ENCODE measurements at regions not wholly inside any gene's neighbourhood (a gene's known extent, or its start where the extent isn't known, plus 50 kb on each side); places are given as distances from the start of the nearest gene placed in this dataset.

DNA sequence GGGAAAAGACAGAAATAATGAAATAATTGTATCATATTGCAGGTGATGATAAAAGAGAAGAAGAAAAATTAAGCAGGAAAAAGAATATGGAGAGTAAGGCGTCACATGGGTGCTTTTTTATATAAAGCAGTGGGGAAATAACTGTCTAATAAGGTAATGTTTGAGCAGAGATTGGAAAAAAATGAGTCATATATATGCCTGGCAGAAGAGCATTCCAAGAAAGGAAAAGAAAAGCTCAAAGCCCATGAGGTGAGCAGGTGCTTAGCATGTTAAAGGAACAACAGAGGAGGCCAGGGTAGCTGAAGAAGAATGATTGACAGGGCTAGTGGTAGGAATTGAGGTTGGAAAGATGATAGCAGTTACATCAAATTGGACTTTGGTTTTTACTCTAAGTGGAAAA, 739.5 kb downstream of the SORCS1 start:
- DNase-seq (ENCODE audit: low spot score) (no peak), ATAC-seq (no peak)
- ChIA-PET CTCF (interaction anchor here (0.6 kb wide), 1 partner anchor 257 kb away, joined by 3 read pairs; no protein-coding TSS in a partner anchor), POLR2A (no interaction called here)
- Mint-ChIP-seq H3K36me3 (no peaks in the 10 kb centered on the region), H3K4me3 (no peak overlapping the region), H3K27me3 (ENCODE audit: low read depth) (no peaks in the 10 kb centered on the region), H3K9me3 (no peaks in the 10 kb centered on the region), H3K27ac (no peak overlapping the region), H3K4me1 (peaks cover 8% of the 10 kb centered on the region)
- no peak for TF ChIP-seq CREB1 (CRISPR knock-in tag; IDR thresholded peaks at IDR 0.05)
- TF ChIP-seq, protein P1, sequence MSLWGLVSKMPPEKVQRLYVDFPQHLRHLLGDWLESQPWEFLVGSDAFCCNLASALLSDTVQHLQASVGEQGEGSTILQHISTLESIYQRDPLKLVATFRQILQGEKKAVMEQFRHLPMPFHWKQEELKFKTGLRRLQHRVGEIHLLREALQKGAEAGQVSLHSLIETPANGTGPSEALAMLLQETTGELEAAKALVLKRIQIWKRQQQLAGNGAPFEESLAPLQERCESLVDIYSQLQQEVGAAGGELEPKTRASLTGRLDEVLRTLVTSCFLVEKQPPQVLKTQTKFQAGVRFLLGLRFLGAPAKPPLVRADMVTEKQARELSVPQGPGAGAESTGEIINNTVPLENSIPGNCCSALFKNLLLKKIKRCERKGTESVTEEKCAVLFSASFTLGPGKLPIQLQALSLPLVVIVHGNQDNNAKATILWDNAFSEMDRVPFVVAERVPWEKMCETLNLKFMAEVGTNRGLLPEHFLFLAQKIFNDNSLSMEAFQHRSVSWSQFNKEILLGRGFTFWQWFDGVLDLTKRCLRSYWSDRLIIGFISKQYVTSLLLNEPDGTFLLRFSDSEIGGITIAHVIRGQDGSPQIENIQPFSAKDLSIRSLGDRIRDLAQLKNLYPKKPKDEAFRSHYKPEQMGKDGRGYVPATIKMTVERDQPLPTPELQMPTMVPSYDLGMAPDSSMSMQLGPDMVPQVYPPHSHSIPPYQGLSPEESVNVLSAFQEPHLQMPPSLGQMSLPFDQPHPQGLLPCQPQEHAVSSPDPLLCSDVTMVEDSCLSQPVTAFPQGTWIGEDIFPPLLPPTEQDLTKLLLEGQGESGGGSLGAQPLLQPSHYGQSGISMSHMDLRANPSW (CRISPR knock-in tag; conservative IDR thresholded peaks at IDR 0.05; ENCODE audit: low read depth), result no peak
- TF ChIP-seq NR2C2 (CRISPR knock-in tag; IDR thresholded peaks at IDR 0.05), result no peak

DNA sequence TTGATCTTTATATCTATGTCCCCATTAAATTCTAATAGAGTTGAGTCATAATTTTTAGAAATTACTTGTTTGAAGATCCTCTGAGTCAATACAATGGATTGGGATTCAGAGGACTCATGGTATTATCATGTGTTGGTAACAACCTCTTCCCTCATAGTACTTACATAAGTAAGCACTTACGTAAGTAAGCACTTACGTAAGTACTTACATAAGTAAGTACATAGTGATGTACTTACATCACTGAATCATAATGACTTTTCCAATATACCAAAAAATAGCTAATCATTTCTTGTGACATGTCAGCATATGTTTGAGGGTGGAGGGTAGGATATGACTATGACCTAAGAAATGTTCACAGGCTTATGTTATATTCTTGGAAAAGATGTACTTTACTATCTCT, 740.5 kb downstream of the SORCS1 start:
- H3K27ac Mint-ChIP-seq, result no peak overlapping the region
- no peak overlapping the region for H3K4me3 Mint-ChIP-seq
- ChIA-PET POLR2A (no interaction called here), CTCF (no interaction called here)
- no peaks in the 10 kb centered on the region for H3K36me3 Mint-ChIP-seq
- peaks cover 8% of the 10 kb centered on the region for H3K4me1 Mint-ChIP-seq
- no peaks in the 10 kb centered on the region for H3K27me3 Mint-ChIP-seq (ENCODE audit: low read depth)
- ATAC-seq (no peak), DNase-seq (ENCODE audit: low spot score) (no peak)
- TF ChIP-seq NR3C1 (CRISPR knock-in tag; conservative IDR thresholded peaks at IDR 0.05; ENCODE audit: low read depth), result no peak
- TF ChIP-seq, protein P2, sequence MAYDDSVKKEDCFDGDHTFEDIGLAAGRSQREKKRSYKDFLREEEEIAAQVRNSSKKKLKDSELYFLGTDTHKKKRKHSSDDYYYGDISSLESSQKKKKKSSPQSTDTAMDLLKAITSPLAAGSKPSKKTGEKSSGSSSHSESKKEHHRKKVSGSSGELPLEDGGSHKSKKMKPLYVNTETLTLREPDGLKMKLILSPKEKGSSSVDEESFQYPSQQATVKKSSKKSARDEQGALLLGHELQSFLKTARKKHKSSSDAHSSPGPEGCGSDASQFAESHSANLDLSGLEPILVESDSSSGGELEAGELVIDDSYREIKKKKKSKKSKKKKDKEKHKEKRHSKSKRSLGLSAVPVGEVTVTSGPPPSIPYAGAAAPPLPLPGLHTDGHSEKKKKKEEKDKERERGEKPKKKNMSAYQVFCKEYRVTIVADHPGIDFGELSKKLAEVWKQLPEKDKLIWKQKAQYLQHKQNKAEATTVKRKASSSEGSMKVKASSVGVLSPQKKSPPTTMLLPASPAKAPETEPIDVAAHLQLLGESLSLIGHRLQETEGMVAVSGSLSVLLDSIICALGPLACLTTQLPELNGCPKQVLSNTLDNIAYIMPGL (CRISPR knock-in tag; IDR thresholded peaks at IDR 0.05), result no peak
- no peak for TF ChIP-seq ATF1 (CRISPR knock-in tag; IDR thresholded peaks at IDR 0.05)
- no peak for TF ChIP-seq OVOL2 (CRISPR knock-in tag; IDR thresholded peaks at IDR 0.05; ENCODE audit: borderline replicate concordance)
- TF ChIP-seq, protein P3, sequence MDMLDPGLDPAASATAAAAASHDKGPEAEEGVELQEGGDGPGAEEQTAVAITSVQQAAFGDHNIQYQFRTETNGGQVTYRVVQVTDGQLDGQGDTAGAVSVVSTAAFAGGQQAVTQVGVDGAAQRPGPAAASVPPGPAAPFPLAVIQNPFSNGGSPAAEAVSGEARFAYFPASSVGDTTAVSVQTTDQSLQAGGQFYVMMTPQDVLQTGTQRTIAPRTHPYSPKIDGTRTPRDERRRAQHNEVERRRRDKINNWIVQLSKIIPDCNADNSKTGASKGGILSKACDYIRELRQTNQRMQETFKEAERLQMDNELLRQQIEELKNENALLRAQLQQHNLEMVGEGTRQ (CRISPR knock-in tag; IDR thresholded peaks at IDR 0.05), result no peak
- no peak for TF ChIP-seq PRRX2 (CRISPR knock-in tag; IDR thresholded peaks at IDR 0.05)
- TF ChIP-seq, protein P4, sequence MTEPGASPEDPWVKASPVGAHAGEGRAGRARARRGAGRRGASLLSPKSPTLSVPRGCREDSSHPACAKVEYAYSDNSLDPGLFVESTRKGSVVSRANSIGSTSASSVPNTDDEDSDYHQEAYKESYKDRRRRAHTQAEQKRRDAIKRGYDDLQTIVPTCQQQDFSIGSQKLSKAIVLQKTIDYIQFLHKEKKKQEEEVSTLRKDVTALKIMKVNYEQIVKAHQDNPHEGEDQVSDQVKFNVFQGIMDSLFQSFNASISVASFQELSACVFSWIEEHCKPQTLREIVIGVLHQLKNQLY (CRISPR knock-in tag; IDR thresholded peaks at IDR 0.05), result no peak
- TF ChIP-seq, protein P5, sequence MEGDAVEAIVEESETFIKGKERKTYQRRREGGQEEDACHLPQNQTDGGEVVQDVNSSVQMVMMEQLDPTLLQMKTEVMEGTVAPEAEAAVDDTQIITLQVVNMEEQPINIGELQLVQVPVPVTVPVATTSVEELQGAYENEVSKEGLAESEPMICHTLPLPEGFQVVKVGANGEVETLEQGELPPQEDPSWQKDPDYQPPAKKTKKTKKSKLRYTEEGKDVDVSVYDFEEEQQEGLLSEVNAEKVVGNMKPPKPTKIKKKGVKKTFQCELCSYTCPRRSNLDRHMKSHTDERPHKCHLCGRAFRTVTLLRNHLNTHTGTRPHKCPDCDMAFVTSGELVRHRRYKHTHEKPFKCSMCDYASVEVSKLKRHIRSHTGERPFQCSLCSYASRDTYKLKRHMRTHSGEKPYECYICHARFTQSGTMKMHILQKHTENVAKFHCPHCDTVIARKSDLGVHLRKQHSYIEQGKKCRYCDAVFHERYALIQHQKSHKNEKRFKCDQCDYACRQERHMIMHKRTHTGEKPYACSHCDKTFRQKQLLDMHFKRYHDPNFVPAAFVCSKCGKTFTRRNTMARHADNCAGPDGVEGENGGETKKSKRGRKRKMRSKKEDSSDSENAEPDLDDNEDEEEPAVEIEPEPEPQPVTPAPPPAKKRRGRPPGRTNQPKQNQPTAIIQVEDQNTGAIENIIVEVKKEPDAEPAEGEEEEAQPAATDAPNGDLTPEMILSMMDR (IDR thresholded peaks at IDR 0.05), result no peak
- H3K9me3 Mint-ChIP-seq, result no peaks in the 10 kb centered on the region

DNA sequence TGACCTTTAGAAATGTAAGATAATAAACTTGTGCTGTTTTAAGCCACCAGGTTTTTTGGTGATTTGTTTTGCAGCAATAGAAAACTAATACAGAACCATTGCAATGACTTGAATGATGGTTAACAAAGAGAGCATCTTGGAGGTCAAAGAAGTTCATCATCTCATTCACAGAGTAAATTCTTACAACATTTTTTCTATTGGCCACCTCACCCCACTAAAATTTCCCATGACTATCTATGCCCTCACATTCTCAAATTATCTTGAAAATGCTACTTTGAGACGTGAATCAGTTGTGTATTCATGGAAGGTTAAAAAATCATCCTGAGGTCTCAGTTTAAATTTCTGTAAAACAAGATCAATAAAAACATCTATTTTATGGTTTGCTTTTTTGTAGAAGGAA, 754.2 kb downstream of the SORCS1 start:
- TF ChIP-seq NR2C2 (CRISPR knock-in tag; IDR thresholded peaks at IDR 0.05), result no peak
- TF ChIP-seq, protein P6, sequence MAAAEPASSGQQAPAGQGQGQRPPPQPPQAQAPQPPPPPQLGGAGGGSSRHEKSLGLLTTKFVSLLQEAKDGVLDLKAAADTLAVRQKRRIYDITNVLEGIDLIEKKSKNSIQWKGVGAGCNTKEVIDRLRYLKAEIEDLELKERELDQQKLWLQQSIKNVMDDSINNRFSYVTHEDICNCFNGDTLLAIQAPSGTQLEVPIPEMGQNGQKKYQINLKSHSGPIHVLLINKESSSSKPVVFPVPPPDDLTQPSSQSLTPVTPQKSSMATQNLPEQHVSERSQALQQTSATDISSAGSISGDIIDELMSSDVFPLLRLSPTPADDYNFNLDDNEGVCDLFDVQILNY (CRISPR knock-in tag; IDR thresholded peaks at IDR 0.05), result no peak
- TF ChIP-seq NR3C1 (CRISPR knock-in tag; conservative IDR thresholded peaks at IDR 0.05; ENCODE audit: low read depth), result no peak
- H3K27me3 Mint-ChIP-seq (ENCODE audit: low read depth), result no peaks in the 10 kb centered on the region

More for the DNA sequence above, 754.2 kb downstream of the SORCS1 start:
- ATAC-seq (no peak), DNase-seq (ENCODE audit: low spot score) (no peak)
- no peak overlapping the region for H3K27ac Mint-ChIP-seq
- no peaks in the 10 kb centered on the region for H3K9me3 Mint-ChIP-seq
- CTCF ChIA-PET, result no interaction called here
- POLR2A ChIA-PET, result no interaction called here
- H3K4me3 Mint-ChIP-seq, result no peak overlapping the region
- no peaks in the 10 kb centered on the region for H3K36me3 Mint-ChIP-seq
- no peaks in the 10 kb centered on the region; the same call in 1 of the 2 replicates for H3K4me1 Mint-ChIP-seq
